PC-3 (cell line): ENCODE measurements at regions not wholly inside any gene's neighbourhood (a gene's known extent, or its start where the extent isn't known, plus 50 kb on each side); places are given as distances from the start of the nearest gene placed in this dataset.

ENCODE experiments used
- ATAC-seq: fragments of 200-7000 bp; cut with Tn5 transposase; 2 replicates; pipeline ENCODE4 v1.9.1; 2020; ENCODE audit warnings: mild to moderate bottlenecking, moderate library complexity
- BruUV-seq: library from RNA; stranded (reverse); fragments of 400-500 nt; replicated peaks from 2 replicates; lab custom pipeline; 2021; lab: Mats Ljungman, UMichigan
- CTCF ChIA-PET: fragments of 300-600 bp; sonication (Branson Sonifier 250); formaldehyde crosslinking; loops from one replicate; lab custom pipeline; 2022; ENCODE audit warnings: antibody characterized with exemption; lab: Charles Lee
- POLR2A ChIA-PET: fragments of 300-600 bp; sonication (Branson Sonifier 250); formaldehyde crosslinking; loops from one replicate; lab custom pipeline; 2022; ENCODE audit warnings: antibody characterized with exemption; ENCODE audit not compliant: unreplicated experiment; lab: Charles Lee
- DNase-seq: peaks from one replicate; pipeline ENCODE4 v3.0.0-alpha.2; 2015
- H2AFZ ChIP-seq: fragments of 300-600 bp; sonication (generic); 2 replicates; pipeline ENCODE4 v1.6.0; 2016; ENCODE audit warnings: antibody characterized with exemption, low read length
- H3F3A ChIP-seq: fragments of 300-600 bp; sonication (generic); one replicate; pipeline ENCODE4 v1.6.0; 2017; ENCODE audit warnings: antibody characterized with exemption, low read length, control low read depth, mild to moderate bottlenecking; ENCODE audit not compliant: unreplicated experiment
- H3K27ac ChIP-seq: fragments of 300-600 bp; sonication (generic); 2 replicates; pipeline ENCODE4 v1.5.1; 2016; ENCODE audit warnings: mild to moderate bottlenecking, low read length
- H3K27me3 ChIP-seq: fragments of 300-600 bp; sonication (generic); 2 replicates; pipeline ENCODE4 v1.6.1; 2016; ENCODE audit warnings: low read length, mixed read lengths
- H3K36me3 ChIP-seq: fragments of 300-600 bp; sonication (generic); 2 replicates; pipeline ENCODE4 v1.6.1; 2016; ENCODE audit warnings: low read depth, mixed run types, low read length, mixed read lengths
- H3K4me1 ChIP-seq: fragments of 300-600 bp; sonication (generic); 2 replicates; pipeline ENCODE4 v1.5.1; 2016; ENCODE audit warnings: low read length; ENCODE audit not compliant: insufficient read depth
- H3K4me2 ChIP-seq: fragments of 300-600 bp; sonication (generic); 2 replicates; pipeline ENCODE4 v1.6.0; 2016; ENCODE audit warnings: low read length
- H3K4me3 ChIP-seq: fragments of 300-600 bp; sonication (generic); 2 replicates; pipeline ENCODE4 v1.5.1; 2016; ENCODE audit warnings: mild to moderate bottlenecking, low read length, mixed read lengths
- H3K79me2 ChIP-seq: fragments of 300-600 bp; sonication (generic); 2 replicates; pipeline ENCODE4 v1.6.1; 2017; ENCODE audit warnings: low read length, mixed read lengths
- H3K9ac ChIP-seq: fragments of 300-600 bp; sonication (generic); 2 replicates; pipeline ENCODE4 v1.6.0; 2016; ENCODE audit warnings: mild to moderate bottlenecking, low read length
- H3K9me2 ChIP-seq: fragments of 300-600 bp; sonication (generic); replicated peaks from 2 replicates; pipeline ENCODE4 v1.6.1; 2016; ENCODE audit warnings: mixed run types, low read length, mixed read lengths
- H3K9me3 ChIP-seq: fragments of 300-600 bp; sonication (generic); 2 replicates; pipeline ENCODE4 v1.6.1; 2016; ENCODE audit warnings: low read length, mixed read lengths
- H4K20me1 ChIP-seq: fragments of 300-600 bp; sonication (generic); 2 replicates; pipeline ENCODE4 v1.6.1; 2016; ENCODE audit warnings: low read length, mixed read lengths
- EZH2 ChIP-seq: fragments of 300-600 bp; sonication (generic); IDR thresholded peaks from one replicate; pipeline ENCODE4 v1.6.1; 2017; ENCODE audit warnings: antibody characterized with exemption, mild to moderate bottlenecking, low read length; ENCODE audit not compliant: unreplicated experiment
- EZH2phosphoT487 ChIP-seq: fragments of 300-600 bp; sonication (generic); IDR thresholded peaks from 2 replicates; pipeline ENCODE4 v1.6.1; 2018; ENCODE audit warnings: mild to moderate bottlenecking, antibody characterized with exemption, low read length, borderline replicate concordance
- intact Hi-C: fragments of 100-400 bp; cut with micrococcal nuclease; formaldehyde crosslinking; loops from 2 replicates; pipeline ENCODE4 v1.9.0; 2023
- TF ChIP-seq, protein P1 (sequence below): fragments of 300-600 bp; sonication (generic); conservative IDR thresholded peaks from 2 replicates; pipeline ENCODE4 v1.5.1; 2017; ENCODE audit warnings: antibody characterized with exemption, low read depth, mild to moderate bottlenecking, low read length

DNA sequence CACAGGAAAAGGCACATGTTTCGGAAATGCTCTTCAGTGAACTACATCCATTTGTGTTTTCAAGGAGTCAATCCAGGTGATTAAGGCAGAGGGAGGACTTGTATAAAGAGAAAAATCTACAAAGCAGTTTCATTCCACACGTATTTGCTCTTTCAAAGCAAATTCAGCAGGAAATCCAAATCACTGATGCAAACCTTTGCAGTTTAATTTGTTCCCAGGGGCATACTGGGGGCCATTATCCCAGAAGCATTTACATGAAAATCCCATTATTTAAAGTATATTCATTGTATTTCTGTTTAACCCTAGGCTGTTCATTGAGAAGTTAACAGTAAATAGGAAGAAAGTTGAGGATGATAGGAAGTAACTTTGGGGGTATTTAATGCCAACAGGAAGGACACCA, 147.9 kb downstream of the PMP22 start:
- H4K20me1 ChIP-seq, result no peaks in the 10 kb centered on the region
- H3K27me3 ChIP-seq, result peaks cover 70% of the 10 kb centered on the region
- intact Hi-C loops, result no loop called here
- H3K36me3 ChIP-seq, result no peaks in the 10 kb centered on the region
- no TSS peak for BruUV-seq
- no peak overlapping the region for H3K9ac ChIP-seq
- H3K79me2 ChIP-seq, result no peaks in the 10 kb centered on the region
- H3F3A ChIP-seq, result no peaks in the 10 kb centered on the region
- H3K9me2 ChIP-seq, result no peaks in the 10 kb centered on the region
- H2AFZ ChIP-seq, result no peak overlapping the region
- CTCF ChIA-PET, result no interaction called here
- ATAC-seq (no peak), DNase-seq (no peak)
- peaks cover 12% of the 10 kb centered on the region; the same call in 1 of the 2 replicates for H3K9me3 ChIP-seq
- TF ChIP-seq EZH2 (no peak), EZH2phosphoT487 (no peak)
- TF ChIP-seq, protein P1, sequence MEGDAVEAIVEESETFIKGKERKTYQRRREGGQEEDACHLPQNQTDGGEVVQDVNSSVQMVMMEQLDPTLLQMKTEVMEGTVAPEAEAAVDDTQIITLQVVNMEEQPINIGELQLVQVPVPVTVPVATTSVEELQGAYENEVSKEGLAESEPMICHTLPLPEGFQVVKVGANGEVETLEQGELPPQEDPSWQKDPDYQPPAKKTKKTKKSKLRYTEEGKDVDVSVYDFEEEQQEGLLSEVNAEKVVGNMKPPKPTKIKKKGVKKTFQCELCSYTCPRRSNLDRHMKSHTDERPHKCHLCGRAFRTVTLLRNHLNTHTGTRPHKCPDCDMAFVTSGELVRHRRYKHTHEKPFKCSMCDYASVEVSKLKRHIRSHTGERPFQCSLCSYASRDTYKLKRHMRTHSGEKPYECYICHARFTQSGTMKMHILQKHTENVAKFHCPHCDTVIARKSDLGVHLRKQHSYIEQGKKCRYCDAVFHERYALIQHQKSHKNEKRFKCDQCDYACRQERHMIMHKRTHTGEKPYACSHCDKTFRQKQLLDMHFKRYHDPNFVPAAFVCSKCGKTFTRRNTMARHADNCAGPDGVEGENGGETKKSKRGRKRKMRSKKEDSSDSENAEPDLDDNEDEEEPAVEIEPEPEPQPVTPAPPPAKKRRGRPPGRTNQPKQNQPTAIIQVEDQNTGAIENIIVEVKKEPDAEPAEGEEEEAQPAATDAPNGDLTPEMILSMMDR, result no peak
- H3K4me1 ChIP-seq, result no peaks in the 10 kb centered on the region
- no peak overlapping the region for H3K4me3 ChIP-seq
- POLR2A ChIA-PET, result no interaction called here
- no peak overlapping the region for H3K4me2 ChIP-seq
- H3K27ac ChIP-seq, result no peak overlapping the region

DNA sequence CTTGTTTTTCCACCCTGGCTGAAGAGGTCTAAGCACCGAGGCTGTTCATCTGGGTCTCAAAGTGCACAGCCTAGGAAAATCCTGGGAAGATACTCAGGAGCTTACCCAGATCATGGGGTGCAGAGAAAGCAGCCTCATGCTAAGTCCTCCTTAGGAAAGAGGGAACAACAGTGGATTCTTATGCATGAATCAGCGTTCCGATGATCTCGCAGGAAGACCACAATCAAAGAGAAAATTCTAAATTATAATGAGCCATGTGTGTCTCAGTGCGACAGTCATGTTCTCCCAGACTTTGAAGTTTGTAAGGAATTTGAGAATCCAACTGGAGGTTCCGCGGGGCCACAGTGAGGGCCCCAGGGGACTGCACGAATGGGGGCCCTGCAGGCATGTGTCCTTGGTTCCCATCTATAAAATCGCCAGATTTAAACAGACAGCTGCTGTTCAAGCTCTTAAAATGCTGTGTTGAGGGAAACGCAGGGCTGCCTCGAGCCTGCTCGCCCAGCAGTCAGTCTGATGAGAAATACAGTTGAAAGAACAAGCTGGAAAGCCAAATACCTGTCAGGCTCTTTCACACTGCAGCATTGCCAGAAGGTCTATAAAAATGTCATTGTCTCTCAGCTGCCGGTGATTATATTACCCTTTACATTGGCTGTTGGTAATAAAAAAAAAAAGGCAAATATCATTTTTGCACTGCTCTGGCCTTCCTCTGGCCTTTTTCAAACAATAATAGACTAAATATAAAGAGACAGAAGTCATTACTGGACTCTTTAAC, 152.1 kb downstream of the PMP22 start:
- intact Hi-C loops, result no loop called here
- no peaks in the 10 kb centered on the region for H4K20me1 ChIP-seq
- H3F3A ChIP-seq, result no peaks in the 10 kb centered on the region
- H3K4me3 ChIP-seq, result no peak overlapping the region
- no peak for TF ChIP-seq EZH2
- TF ChIP-seq EZH2phosphoT487, result no peak
- TF ChIP-seq, protein P1, result no peak
- no peaks in the 10 kb centered on the region for H3K79me2 ChIP-seq
- H3K9ac ChIP-seq, result no peak overlapping the region
- ChIA-PET POLR2A (no interaction called here), CTCF (no interaction called here)
- H3K27ac ChIP-seq, result no peak overlapping the region
- peaks cover 12% of the 10 kb centered on the region; the same call in 1 of the 2 replicates for H3K9me3 ChIP-seq
- no peaks in the 10 kb centered on the region for H3K9me2 ChIP-seq
- no peaks in the 10 kb centered on the region for H3K36me3 ChIP-seq
- BruUV-seq, result no TSS peak
- no peak overlapping the region for H3K4me2 ChIP-seq
- no peak for DNase-seq
- ATAC-seq, result no peak
- no peaks in the 10 kb centered on the region for H3K4me1 ChIP-seq
- no peak overlapping the region for H2AFZ ChIP-seq
- peaks cover 58% of the 10 kb centered on the region for H3K27me3 ChIP-seq

DNA sequence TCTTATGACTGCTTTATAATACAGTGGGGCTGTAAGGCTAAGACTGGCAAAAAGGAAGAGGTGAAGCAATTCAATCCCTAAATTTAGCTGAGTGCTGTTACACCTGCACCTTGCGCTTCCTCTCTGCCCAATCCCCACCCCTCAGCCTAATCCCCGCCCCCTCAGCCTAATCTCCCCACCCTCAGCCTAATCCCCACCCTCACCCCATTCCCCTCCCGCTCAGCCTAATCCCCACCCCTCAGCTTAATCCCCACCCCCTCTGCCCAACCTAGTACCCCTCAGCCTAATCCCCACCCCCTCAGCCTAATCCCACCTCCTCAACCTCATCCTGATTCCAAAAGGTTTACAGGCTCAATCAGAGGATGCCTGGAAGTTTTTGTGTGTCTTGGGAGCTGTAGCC, 155.5 kb downstream of the PMP22 start:
- Histone ChIP-seq H3K27ac (no peak overlapping the region), H3F3A (no peaks in the 10 kb centered on the region), H3K36me3 (no peaks in the 10 kb centered on the region), H2AFZ (no peak overlapping the region), H3K4me1 (no peaks in the 10 kb centered on the region), H3K4me3 (no peak overlapping the region), H3K4me2 (no peak overlapping the region), H3K27me3 (peaks cover 45% of the 10 kb centered on the region), H3K9ac (no peak overlapping the region), H3K9me2 (no peaks in the 10 kb centered on the region), H4K20me1 (no peaks in the 10 kb centered on the region), H3K9me3 (no peaks in the 10 kb centered on the region), H3K79me2 (no peaks in the 10 kb centered on the region)
- BruUV-seq, result no TSS peak
- ATAC-seq (no peak), DNase-seq (no peak)
- ChIA-PET POLR2A (no interaction called here), CTCF (no interaction called here)
- TF ChIP-seq EZH2 (no peak), EZH2phosphoT487 (no peak)
- TF ChIP-seq, protein P1, result no peak
- intact Hi-C loops, result no loop called here
